ENCODE measurements at regions not wholly inside any gene's neighbourhood (a gene's known extent, or its start where the extent isn't known, plus 50 kb on each side); places are given as distances from the start of the nearest gene placed in this dataset.

DNA sequence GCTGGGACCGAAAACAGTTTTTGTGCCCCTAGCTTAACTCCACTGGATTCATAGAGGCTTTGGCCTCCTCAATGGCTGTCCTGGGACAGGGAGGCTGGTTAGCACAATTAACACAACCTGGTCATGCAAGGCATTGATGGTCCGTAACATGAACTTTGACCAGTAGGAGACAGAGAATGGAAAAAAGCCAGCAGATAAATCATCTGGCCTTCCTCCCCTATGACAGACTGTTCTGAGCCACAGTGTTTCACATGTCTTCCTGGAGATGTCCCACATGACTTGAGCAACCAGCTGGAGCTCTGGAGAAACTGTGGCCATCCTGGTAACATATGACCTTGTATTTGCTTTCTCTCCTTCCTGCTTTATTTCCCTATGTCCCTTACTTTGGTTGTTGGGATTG lies 244.2 kb downstream of the UQCRFS1 start:
- Histone ChIP-seq H3K9ac (ENCODE audit: low read depth in 1 of 2, low read length in 2 of 2) (no peak overlapping the region), H3K27me3 (ENCODE audit: control insufficient read depth in 1 of 2, insufficient read depth in 2 of 2, low read length in 2 of 2) (no peaks in the 10 kb centered on the region), H3K27ac (ENCODE audit: low read depth, low read length) (no peak overlapping the region), H3K36me3 (ENCODE audit: control insufficient read depth in 1 of 2, insufficient read depth in 2 of 2, low read length in 2 of 2) (no peaks in the 10 kb centered on the region), H3K4me3 (ENCODE audit: low read depth in 1 of 2, low read length in 2 of 2) (no peak overlapping the region), H3K9me3 (ENCODE audit: control insufficient read depth in 1 of 2, low read length in 2 of 2) (no peaks in the 10 kb centered on the region), H3K4me1 (ENCODE audit: control insufficient read depth in 1 of 2, insufficient read depth in 2 of 2, low read length in 2 of 2) (no peaks in the 10 kb centered on the region)

- Histone ChIP-seq H3K4me1 (ENCODE audit: control insufficient read depth in 1 of 2, insufficient read depth in 2 of 2, low read length in 2 of 2) (no peaks in the 10 kb centered on the region), H3K4me3 (ENCODE audit: low read depth in 1 of 2, low read length in 2 of 2) (no peak overlapping the region), H3K9ac (ENCODE audit: low read depth in 1 of 2, low read length in 2 of 2) (no peak overlapping the region), H3K27me3 (ENCODE audit: control insufficient read depth in 1 of 2, insufficient read depth in 2 of 2, low read length in 2 of 2) (no peaks in the 10 kb centered on the region), H3K27ac (ENCODE audit: low read depth, low read length) (no peak overlapping the region), H3K9me3 (ENCODE audit: control insufficient read depth in 1 of 2, low read length in 2 of 2) (no peaks in the 10 kb centered on the region), H3K36me3 (ENCODE audit: control insufficient read depth in 1 of 2, insufficient read depth in 2 of 2, low read length in 2 of 2) (no peaks in the 10 kb centered on the region)
Measured at GRCh38 chr19:28966737-28967399, 246.1 kb downstream of the UQCRFS1 start.

GRCh38 chr19:28964500-28964899 lies 248.5 kb downstream of the UQCRFS1 start:
- Histone ChIP-seq H3K9me3 (ENCODE audit: control insufficient read depth in 1 of 2, low read length in 2 of 2) (no peaks in the 10 kb centered on the region), H3K27me3 (ENCODE audit: control insufficient read depth in 1 of 2, insufficient read depth in 2 of 2, low read length in 2 of 2) (no peaks in the 10 kb centered on the region), H3K36me3 (ENCODE audit: control insufficient read depth in 1 of 2, insufficient read depth in 2 of 2, low read length in 2 of 2) (no peaks in the 10 kb centered on the region), H3K4me3 (ENCODE audit: low read depth in 1 of 2, low read length in 2 of 2) (no peak overlapping the region), H3K4me1 (ENCODE audit: control insufficient read depth in 1 of 2, insufficient read depth in 2 of 2, low read length in 2 of 2) (no peaks in the 10 kb centered on the region), H3K9ac (ENCODE audit: low read depth in 1 of 2, low read length in 2 of 2) (no peak overlapping the region), H3K27ac (ENCODE audit: low read depth, low read length) (no peak overlapping the region)

DNA sequence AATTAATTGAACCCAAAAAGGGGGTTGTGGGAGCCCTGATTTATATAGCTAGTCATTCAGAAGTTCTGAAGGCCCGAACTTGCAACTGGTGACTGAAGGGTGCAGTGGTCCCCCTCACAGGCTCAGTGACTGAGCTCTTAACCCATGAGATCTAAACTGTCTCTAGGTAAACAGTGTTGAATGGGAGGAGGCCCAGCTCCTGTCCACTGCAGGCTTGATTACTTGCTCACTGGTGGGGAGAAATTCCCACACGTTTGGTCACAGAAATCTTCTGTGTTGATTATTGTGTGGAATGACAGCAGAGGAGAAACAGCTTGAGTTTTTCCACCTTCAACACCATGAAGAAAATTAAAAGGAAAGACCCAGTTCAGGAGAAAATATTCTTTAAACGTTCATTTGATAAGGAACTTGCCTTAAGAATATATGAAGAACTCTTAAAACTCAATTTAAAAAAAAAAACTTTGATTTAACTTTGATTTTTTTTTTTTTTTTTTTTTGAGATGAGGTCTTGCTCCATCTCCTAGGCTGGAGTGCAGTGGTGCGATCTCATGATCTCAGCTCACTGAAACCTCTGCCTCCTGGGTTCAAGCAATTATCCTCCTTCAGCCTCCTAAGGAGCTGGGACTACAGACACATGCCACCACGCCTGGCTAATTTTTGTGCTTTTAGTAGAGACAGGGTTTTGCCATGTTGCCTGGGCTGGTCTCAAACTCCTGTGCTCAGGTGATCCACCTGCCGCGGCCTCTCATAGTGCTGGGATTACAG lies 249.3 kb downstream of the UQCRFS1 start:
- no peaks in the 10 kb centered on the region for H3K27me3 ChIP-seq (ENCODE audit: control insufficient read depth in 1 of 2, insufficient read depth in 2 of 2, low read length in 2 of 2)
- no peak overlapping the region for H3K9ac ChIP-seq (ENCODE audit: low read depth in 1 of 2, low read length in 2 of 2)
- H3K36me3 ChIP-seq (ENCODE audit: control insufficient read depth in 1 of 2, insufficient read depth in 2 of 2, low read length in 2 of 2): no peaks in the 10 kb centered on the region
- no peak overlapping the region for H3K4me3 ChIP-seq (ENCODE audit: low read depth in 1 of 2, low read length in 2 of 2)
- H3K27ac ChIP-seq (ENCODE audit: low read depth, low read length): no peak overlapping the region
- no peaks in the 10 kb centered on the region for H3K4me1 ChIP-seq (ENCODE audit: control insufficient read depth in 1 of 2, insufficient read depth in 2 of 2, low read length in 2 of 2)
- H3K9me3 ChIP-seq (ENCODE audit: control insufficient read depth in 1 of 2, low read length in 2 of 2): no peaks in the 10 kb centered on the region

DNA sequence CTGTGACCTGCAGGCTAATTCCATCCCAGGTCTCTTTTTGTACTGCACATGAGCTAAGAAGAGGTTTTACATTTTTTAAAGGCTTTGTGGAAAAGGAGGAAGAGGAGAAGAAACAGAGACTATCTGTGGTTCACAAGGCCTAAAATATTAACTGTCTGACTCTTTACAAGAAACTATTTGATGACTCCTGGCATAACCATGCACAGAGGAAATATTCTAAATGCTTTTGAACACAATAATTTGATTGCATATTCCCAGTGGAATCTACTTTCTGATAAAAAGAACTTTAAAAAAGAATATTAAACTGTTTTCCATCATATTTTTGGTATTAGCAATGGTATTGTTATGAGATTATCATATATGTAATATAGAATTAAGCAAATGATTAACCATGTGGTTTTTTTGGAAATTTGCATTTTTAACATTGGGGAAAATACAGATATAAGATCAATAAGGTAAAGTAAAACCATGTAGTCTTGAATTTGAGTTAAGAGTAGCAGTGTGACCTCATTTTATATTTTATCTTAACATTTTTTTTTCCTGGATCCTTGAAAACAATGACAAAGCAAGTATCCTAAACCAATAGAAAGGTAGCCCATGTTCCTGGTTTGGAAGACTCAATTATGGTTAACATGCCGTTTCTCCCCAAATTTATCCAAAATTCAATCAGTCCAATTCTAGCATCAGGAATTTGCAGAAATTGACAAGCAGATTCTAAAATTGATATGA lies 251.0 kb downstream of the UQCRFS1 start:
- H3K27me3 ChIP-seq (ENCODE audit: control insufficient read depth in 1 of 2, insufficient read depth in 2 of 2, low read length in 2 of 2): no peaks in the 10 kb centered on the region
- H3K9ac ChIP-seq (ENCODE audit: low read depth in 1 of 2, low read length in 2 of 2): no peak overlapping the region
- no peak overlapping the region for H3K4me3 ChIP-seq (ENCODE audit: low read depth in 1 of 2, low read length in 2 of 2)
- H3K27ac ChIP-seq (ENCODE audit: low read depth, low read length): no peak overlapping the region
- H3K36me3 ChIP-seq (ENCODE audit: control insufficient read depth in 1 of 2, insufficient read depth in 2 of 2, low read length in 2 of 2): no peaks in the 10 kb centered on the region
- H3K4me1 ChIP-seq (ENCODE audit: control insufficient read depth in 1 of 2, insufficient read depth in 2 of 2, low read length in 2 of 2): no peaks in the 10 kb centered on the region
- H3K9me3 ChIP-seq (ENCODE audit: control insufficient read depth in 1 of 2, low read length in 2 of 2): no peaks in the 10 kb centered on the region

- Histone ChIP-seq H3K4me3 (ENCODE audit: low read depth in 1 of 2, low read length in 2 of 2) (no peak overlapping the region), H3K36me3 (ENCODE audit: control insufficient read depth in 1 of 2, insufficient read depth in 2 of 2, low read length in 2 of 2) (no peaks in the 10 kb centered on the region), H3K27me3 (ENCODE audit: control insufficient read depth in 1 of 2, insufficient read depth in 2 of 2, low read length in 2 of 2) (no peaks in the 10 kb centered on the region), H3K9ac (ENCODE audit: low read depth in 1 of 2, low read length in 2 of 2) (no peak overlapping the region), H3K27ac (ENCODE audit: low read depth, low read length) (no peak overlapping the region), H3K4me1 (ENCODE audit: control insufficient read depth in 1 of 2, insufficient read depth in 2 of 2, low read length in 2 of 2) (no peaks in the 10 kb centered on the region), H3K9me3 (ENCODE audit: control insufficient read depth in 1 of 2, low read length in 2 of 2) (no peaks in the 10 kb centered on the region)
Measured at GRCh38 chr19:28960986-28961705, 251.8 kb downstream of the UQCRFS1 start.

GRCh38 chr19:28960586-28960985 lies 252.4 kb downstream of the UQCRFS1 start:
- Histone ChIP-seq H3K4me3 (ENCODE audit: low read depth in 1 of 2, low read length in 2 of 2) (no peak overlapping the region), H3K27ac (ENCODE audit: low read depth, low read length) (no peak overlapping the region), H3K9ac (ENCODE audit: low read depth in 1 of 2, low read length in 2 of 2) (no peak overlapping the region), H3K36me3 (ENCODE audit: control insufficient read depth in 1 of 2, insufficient read depth in 2 of 2, low read length in 2 of 2) (no peaks in the 10 kb centered on the region), H3K9me3 (ENCODE audit: control insufficient read depth in 1 of 2, low read length in 2 of 2) (no peaks in the 10 kb centered on the region), H3K27me3 (ENCODE audit: control insufficient read depth in 1 of 2, insufficient read depth in 2 of 2, low read length in 2 of 2) (no peaks in the 10 kb centered on the region), H3K4me1 (ENCODE audit: control insufficient read depth in 1 of 2, insufficient read depth in 2 of 2, low read length in 2 of 2) (no peaks in the 10 kb centered on the region)

GRCh38 chr19:28956961-28957360 lies 256.0 kb downstream of the UQCRFS1 start:
- no peak overlapping the region for H3K9ac ChIP-seq (ENCODE audit: low read depth in 1 of 2, low read length in 2 of 2)
- H3K27ac ChIP-seq (ENCODE audit: low read depth, low read length): no peak overlapping the region
- H3K36me3 ChIP-seq (ENCODE audit: control insufficient read depth in 1 of 2, insufficient read depth in 2 of 2, low read length in 2 of 2): no peaks in the 10 kb centered on the region
- H3K4me3 ChIP-seq (ENCODE audit: low read depth in 1 of 2, low read length in 2 of 2): no peak overlapping the region
- no peaks in the 10 kb centered on the region for H3K27me3 ChIP-seq (ENCODE audit: control insufficient read depth in 1 of 2, insufficient read depth in 2 of 2, low read length in 2 of 2)
- peaks cover 0 to 4% of the 10 kb centered on the region in 2 donors for H3K9me3 ChIP-seq (ENCODE audit: control insufficient read depth in 1 of 2, low read length in 2 of 2)
- no peaks in the 10 kb centered on the region for H3K4me1 ChIP-seq (ENCODE audit: control insufficient read depth in 1 of 2, insufficient read depth in 2 of 2, low read length in 2 of 2)

DNA sequence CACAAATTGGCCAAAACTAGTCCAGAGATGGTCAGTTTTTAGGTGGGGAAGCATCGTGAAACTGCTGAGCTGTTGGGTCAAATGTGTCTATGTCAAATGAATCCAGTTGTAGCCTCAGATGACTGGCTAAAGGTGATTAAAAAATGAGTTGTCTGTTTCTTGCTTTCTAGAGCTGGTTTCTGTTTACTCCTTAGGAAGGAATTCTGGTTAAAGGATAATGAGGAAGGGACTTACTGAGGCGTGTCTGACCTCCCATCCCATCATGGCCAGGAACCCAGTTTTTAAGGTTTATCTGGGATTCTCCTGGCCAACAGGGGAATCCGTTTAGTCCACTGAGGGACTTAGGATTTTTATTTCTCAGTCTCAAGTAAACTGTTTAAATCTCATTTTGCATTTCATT lies 256.5 kb downstream of the UQCRFS1 start:
- Histone ChIP-seq H3K4me3 (ENCODE audit: low read depth in 1 of 2, low read length in 2 of 2) (no peak overlapping the region), H3K27me3 (ENCODE audit: control insufficient read depth in 1 of 2, insufficient read depth in 2 of 2, low read length in 2 of 2) (no peaks in the 10 kb centered on the region), H3K36me3 (ENCODE audit: control insufficient read depth in 1 of 2, insufficient read depth in 2 of 2, low read length in 2 of 2) (no peaks in the 10 kb centered on the region), H3K27ac (ENCODE audit: low read depth, low read length) (no peak overlapping the region), H3K4me1 (ENCODE audit: control insufficient read depth in 1 of 2, insufficient read depth in 2 of 2, low read length in 2 of 2) (no peaks in the 10 kb centered on the region), H3K9ac (ENCODE audit: low read depth in 1 of 2, low read length in 2 of 2) (no peak overlapping the region), H3K9me3 (ENCODE audit: control insufficient read depth in 1 of 2, low read length in 2 of 2) (peaks cover 0 to 4% of the 10 kb centered on the region in 2 donors)

DNA sequence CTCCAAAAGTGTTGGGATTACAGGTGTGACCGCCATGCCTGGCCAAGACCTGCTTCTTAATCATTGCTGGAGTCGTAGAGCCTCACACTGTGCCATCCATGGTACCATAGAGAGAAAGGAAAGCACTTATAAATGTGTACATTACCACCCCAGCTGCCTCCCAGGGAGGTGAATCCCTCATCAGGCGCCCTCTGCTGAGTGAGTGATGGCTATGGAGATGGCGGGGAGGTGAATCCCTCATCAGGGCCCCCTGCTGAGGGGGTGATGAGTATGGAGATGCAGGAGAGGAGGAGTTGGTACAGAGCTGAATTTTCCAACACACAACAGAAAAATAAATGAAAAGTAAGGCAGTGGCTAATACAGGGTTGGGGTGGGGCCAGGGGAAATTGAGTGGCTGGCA lies 263.4 kb downstream of the UQCRFS1 start:
- no peaks in the 10 kb centered on the region for H3K4me1 ChIP-seq (ENCODE audit: control insufficient read depth in 1 of 2, insufficient read depth in 2 of 2, low read length in 2 of 2)
- no peak overlapping the region for H3K9ac ChIP-seq (ENCODE audit: low read depth in 1 of 2, low read length in 2 of 2)
- H3K27me3 ChIP-seq (ENCODE audit: control insufficient read depth in 1 of 2, insufficient read depth in 2 of 2, low read length in 2 of 2): no peaks in the 10 kb centered on the region
- H3K9me3 ChIP-seq (ENCODE audit: control insufficient read depth in 1 of 2, low read length in 2 of 2): peaks cover 0 to 4% of the 10 kb centered on the region in 2 donors
- H3K27ac ChIP-seq (ENCODE audit: low read depth, low read length): no peak overlapping the region
- H3K36me3 ChIP-seq (ENCODE audit: control insufficient read depth in 1 of 2, insufficient read depth in 2 of 2, low read length in 2 of 2): no peaks in the 10 kb centered on the region
- no peak overlapping the region for H3K4me3 ChIP-seq (ENCODE audit: low read depth in 1 of 2, low read length in 2 of 2)
